GM21381 (cell line): ENCODE measurements at regions not wholly inside any gene's neighbourhood (a gene's known extent, or its start where the extent isn't known, plus 50 kb on each side); places are given as distances from the start of the nearest gene placed in this dataset.
"Not testable (repeated sequence)": the region's sequence is repeated elsewhere in the genome, so short reads cannot be mapped to it uniquely, and the experiment has no call there.

Experiments
- ATAC-seq: cut with Tn5 transposase; IDR thresholded peaks from one replicate; pipeline ENCODE4 v1.9.1; 2021; ENCODE audit warnings: mild to moderate bottlenecking, moderate library complexity; ENCODE audit not compliant: unreplicated experiment

GRCh38 chr10:31179091-31179680, 139.8 kb upstream of the ZEB1 start:
- no peak for ATAC-seq

- ATAC-seq = no peak
Measured at GRCh38 chr10:31186225-31187000, 132.6 kb upstream of the ZEB1 start.

- ATAC-seq = no peak
Measured at GRCh38 chr10:31187182-31187581, 131.8 kb upstream of the ZEB1 start.

GRCh38 chr10:31187607-31188210, 131.3 kb upstream of the ZEB1 start:
- no peak for ATAC-seq

- ATAC-seq = no peak
Measured at GRCh38 chr10:31188792-31189406, 130.1 kb upstream of the ZEB1 start.

GRCh38 chr10:31190488-31190887, 128.5 kb upstream of the ZEB1 start:
- ATAC-seq = no peak

- no peak for ATAC-seq
Measured at GRCh38 chr10:31192475-31192874, 126.5 kb upstream of the ZEB1 start.

GRCh38 chr10:31194986-31195385, 124.0 kb upstream of the ZEB1 start:
- no peak for ATAC-seq

GRCh38 chr10:31197886-31198285, 121.1 kb upstream of the ZEB1 start:
- ATAC-seq = no peak

- ATAC-seq = no peak
Measured at GRCh38 chr10:31204090-31204489, 114.9 kb upstream of the ZEB1 start.

- no peak for ATAC-seq
Measured at GRCh38 chr10:31207636-31208035, 111.4 kb upstream of the ZEB1 start.

- ATAC-seq = no peak
Measured at GRCh38 chr10:31209478-31209877, 109.5 kb upstream of the ZEB1 start.

- ATAC-seq = no peak
Measured at GRCh38 chr10:31210190-31210589, 108.8 kb upstream of the ZEB1 start.

GRCh38 chr10:31213959-31214358, 105.1 kb upstream of the ZEB1 start:
- ATAC-seq = no peak

- no peak for ATAC-seq
Measured at GRCh38 chr10:31215052-31215451, 104.0 kb upstream of the ZEB1 start.

- no peak for ATAC-seq
Measured at GRCh38 chr10:31219306-31219705, 99.7 kb upstream of the ZEB1 start.

GRCh38 chr10:31228780-31229179, 90.2 kb upstream of the ZEB1 start:
- ATAC-seq = not testable (repeated sequence)

- no peak for ATAC-seq
Measured at GRCh38 chr10:31239961-31240360, 79.1 kb upstream of the ZEB1 start.

GRCh38 chr10:31242902-31243301, 76.1 kb upstream of the ZEB1 start:
- no peak for ATAC-seq

- ATAC-seq = not testable (repeated sequence)
Measured at GRCh38 chr10:31251118-31251517, 67.9 kb upstream of the ZEB1 start.

GRCh38 chr10:31253237-31253636, 65.8 kb upstream of the ZEB1 start:
- no peak for ATAC-seq
